ENCODE measurements at regions not wholly inside any gene's neighbourhood (a gene's known extent, or its start where the extent isn't known, plus 50 kb on each side); places are given as distances from the start of the nearest gene placed in this dataset.

DNA sequence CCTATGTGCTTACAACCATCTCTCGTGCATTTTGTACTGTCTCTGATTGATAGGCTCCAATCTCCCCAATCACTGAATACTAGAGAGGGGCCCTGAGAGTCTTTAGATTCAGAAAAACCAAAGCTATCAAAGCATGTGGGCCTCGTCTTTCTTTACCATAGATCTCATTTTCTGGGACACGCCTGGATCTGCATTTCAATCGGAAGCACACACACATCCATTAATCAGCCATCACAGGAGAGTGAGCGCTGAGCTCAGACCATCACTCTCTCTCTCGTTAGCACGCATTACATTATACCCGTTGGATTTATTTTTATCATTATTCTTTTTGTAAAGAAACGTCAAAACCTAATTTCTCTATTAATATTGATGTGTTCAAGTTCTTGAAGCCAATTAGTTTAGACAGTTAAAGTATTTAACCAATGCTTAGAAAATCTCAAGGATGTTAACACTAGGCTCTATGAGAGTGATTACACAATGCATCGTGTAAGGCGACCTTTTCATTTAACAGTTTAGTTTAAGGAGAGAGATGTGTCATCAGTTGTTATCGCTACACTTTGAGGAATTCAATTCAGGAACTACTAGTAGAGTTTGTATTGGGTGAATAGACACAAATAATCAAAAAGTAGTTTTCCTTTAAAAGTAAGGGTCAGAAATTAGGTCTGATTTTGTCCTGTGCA is 650.7 kb downstream of the CDH8 start:
- TF ChIP-seq, protein P1, sequence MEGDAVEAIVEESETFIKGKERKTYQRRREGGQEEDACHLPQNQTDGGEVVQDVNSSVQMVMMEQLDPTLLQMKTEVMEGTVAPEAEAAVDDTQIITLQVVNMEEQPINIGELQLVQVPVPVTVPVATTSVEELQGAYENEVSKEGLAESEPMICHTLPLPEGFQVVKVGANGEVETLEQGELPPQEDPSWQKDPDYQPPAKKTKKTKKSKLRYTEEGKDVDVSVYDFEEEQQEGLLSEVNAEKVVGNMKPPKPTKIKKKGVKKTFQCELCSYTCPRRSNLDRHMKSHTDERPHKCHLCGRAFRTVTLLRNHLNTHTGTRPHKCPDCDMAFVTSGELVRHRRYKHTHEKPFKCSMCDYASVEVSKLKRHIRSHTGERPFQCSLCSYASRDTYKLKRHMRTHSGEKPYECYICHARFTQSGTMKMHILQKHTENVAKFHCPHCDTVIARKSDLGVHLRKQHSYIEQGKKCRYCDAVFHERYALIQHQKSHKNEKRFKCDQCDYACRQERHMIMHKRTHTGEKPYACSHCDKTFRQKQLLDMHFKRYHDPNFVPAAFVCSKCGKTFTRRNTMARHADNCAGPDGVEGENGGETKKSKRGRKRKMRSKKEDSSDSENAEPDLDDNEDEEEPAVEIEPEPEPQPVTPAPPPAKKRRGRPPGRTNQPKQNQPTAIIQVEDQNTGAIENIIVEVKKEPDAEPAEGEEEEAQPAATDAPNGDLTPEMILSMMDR (conservative IDR thresholded peaks at IDR 0.05; ENCODE audit: control insufficient read depth, insufficient read depth, low read depth, low read length) = no peak
- no peak overlapping the region for H3K4me3 ChIP-seq (ENCODE audit: control insufficient read depth, low read depth, low read length)
- no peak for DNase-seq (ENCODE audit: low read depth)

DNA sequence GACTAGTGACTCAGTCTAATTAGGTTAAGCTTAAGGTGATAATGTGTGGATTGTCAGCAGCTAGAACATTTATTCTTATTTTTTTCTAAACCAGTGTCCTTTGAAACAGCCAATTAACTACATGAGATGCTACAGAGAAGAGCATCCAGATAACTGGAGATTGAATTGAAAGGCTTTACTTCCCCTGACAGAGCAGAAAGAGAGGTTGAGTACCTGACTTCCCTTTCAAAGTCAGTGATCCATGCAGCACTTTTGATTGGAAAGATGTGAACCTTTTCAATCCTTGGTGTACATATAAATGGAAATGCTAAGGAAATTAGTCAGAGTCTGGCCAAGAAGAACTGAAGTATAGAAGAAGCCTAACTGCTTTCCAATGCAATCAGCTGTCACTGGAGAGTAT is 653.8 kb downstream of the CDH8 start:
- no peak for DNase-seq (ENCODE audit: low read depth)
- TF ChIP-seq, protein P1 (conservative IDR thresholded peaks at IDR 0.05; ENCODE audit: control insufficient read depth, insufficient read depth, low read depth, low read length) = no peak
- no peak overlapping the region for H3K4me3 ChIP-seq (ENCODE audit: control insufficient read depth, low read depth, low read length)

DNA sequence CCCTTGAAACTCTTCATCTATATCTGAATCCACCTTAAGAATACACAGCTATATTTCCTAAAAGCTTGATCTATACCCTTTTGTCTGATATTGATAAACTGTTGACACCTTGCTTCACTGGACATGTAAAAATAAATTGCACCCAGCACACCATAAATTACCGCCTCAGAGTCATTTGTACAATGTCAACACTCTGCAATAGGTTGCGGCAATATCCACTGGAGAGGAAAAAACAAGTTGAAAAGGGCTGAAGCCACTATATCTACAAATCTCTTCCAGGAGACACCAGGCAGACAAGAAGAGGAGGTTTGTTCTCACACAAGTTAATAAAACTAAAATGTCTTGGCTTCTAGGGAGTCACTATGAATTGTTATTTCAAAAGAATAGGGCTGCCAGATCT is 656.9 kb downstream of the CDH8 start:
- H3K4me3 ChIP-seq (ENCODE audit: control insufficient read depth, low read depth, low read length) = no peak overlapping the region
- DNase-seq (ENCODE audit: low read depth) = no peak
- TF ChIP-seq, protein P1 (conservative IDR thresholded peaks at IDR 0.05; ENCODE audit: control insufficient read depth, insufficient read depth, low read depth, low read length) = no peak

DNA sequence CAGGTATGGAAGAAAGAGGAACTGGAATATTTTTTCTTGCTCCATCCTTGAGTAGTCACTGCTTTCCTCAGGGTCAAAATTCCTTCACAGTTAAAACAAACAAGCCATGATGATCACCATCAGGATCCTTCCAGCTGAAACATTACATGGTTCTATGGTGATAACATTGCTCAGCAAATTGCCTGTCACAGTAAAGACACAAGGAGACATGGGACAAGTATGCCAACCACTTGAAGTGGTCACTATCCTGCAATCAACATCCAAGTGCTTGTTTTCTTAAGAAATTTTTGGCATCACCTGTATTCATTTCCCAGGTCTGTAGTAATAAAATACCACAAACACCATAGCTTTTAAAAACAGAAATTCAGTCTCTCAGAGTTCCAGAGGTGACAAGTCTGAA is 662.2 kb downstream of the CDH8 start:
- DNase-seq (ENCODE audit: low read depth) = no peak
- TF ChIP-seq, protein P1 (conservative IDR thresholded peaks at IDR 0.05; ENCODE audit: control insufficient read depth, insufficient read depth, low read depth, low read length) = no peak
- no peak overlapping the region for H3K4me3 ChIP-seq (ENCODE audit: control insufficient read depth, low read depth, low read length)

DNA sequence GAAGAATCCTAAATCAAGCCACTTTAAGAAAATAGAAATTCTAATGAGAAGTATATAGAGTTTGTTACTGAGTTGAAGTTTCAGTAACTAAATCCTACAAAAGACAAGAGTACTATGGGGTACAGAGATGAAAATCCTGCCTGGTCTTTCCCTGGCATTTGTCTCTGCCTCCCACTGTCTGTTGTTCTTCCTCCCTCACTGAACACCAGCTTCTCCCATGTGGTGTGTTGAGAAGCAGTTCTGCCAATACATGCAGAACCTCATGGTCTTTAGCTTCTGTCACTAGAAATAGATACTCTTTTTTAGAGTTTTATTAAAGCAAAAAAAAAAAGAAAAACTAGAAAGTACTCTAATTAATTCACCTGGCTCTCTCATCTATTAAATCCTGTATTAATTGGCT is 664.4 kb downstream of the CDH8 start:
- TF ChIP-seq, protein P1 (conservative IDR thresholded peaks at IDR 0.05; ENCODE audit: control insufficient read depth, insufficient read depth, low read depth, low read length) = no peak
- H3K4me3 ChIP-seq (ENCODE audit: control insufficient read depth, low read depth, low read length) = no peak overlapping the region
- DNase-seq (ENCODE audit: low read depth) = no peak

DNA sequence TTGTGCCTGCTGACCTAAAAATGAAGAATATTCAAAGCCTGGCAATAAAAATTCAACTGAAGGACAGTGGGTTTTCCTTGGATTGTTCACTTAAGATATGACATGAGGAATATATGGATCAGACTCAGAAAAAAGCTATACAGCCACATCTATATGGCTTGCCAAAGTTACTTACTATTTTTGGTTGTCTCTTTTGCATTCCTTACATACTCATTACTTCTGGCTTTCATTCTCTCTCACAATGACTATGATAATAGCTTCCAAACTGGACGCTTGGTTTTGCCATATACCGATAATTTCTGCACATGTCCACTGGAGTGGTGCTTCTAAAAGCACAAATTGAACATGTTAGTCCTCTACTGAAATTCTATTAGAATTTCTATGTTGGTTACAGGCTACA is 664.9 kb downstream of the CDH8 start:
- no peak overlapping the region for H3K4me3 ChIP-seq (ENCODE audit: control insufficient read depth, low read depth, low read length)
- TF ChIP-seq, protein P1 (conservative IDR thresholded peaks at IDR 0.05; ENCODE audit: control insufficient read depth, insufficient read depth, low read depth, low read length) = no peak
- no peak for DNase-seq (ENCODE audit: low read depth)

DNA sequence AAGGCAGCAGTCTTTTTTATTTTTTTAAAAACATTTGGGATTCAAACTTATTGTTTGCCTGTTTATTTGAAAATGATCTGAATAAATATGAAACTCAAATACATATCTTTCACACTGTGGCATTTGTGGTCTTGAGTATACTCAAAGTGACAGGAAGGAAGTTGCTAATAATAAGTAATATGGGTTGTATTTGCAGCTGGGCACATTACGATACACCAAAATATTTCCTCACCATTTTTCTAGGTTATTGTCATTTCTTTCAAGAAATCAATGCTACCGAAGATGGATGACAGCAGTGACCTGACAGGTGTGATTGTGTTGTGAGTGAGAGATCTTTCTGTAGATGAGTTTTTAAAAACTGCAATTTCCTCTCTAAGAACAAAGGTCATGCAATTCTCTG is 665.7 kb downstream of the CDH8 start:
- no peak overlapping the region for H3K4me3 ChIP-seq (ENCODE audit: control insufficient read depth, low read depth, low read length)
- TF ChIP-seq, protein P1 (conservative IDR thresholded peaks at IDR 0.05; ENCODE audit: control insufficient read depth, insufficient read depth, low read depth, low read length) = no peak
- no peak for DNase-seq (ENCODE audit: low read depth)
